Cerebellar nuclear complex (tissue), 1 donor: ENCODE measurements at regions not wholly inside any gene's neighbourhood (a gene's known extent, or its start where the extent isn't known, plus 50 kb on each side); places are given as distances from the start of the nearest gene placed in this dataset.

Experiments used
- DNase-seq, 2 experiments: peaks; one replicate each; lab custom pipeline; 2025; lab: John Stamatoyannopoulos, UW

DNA sequence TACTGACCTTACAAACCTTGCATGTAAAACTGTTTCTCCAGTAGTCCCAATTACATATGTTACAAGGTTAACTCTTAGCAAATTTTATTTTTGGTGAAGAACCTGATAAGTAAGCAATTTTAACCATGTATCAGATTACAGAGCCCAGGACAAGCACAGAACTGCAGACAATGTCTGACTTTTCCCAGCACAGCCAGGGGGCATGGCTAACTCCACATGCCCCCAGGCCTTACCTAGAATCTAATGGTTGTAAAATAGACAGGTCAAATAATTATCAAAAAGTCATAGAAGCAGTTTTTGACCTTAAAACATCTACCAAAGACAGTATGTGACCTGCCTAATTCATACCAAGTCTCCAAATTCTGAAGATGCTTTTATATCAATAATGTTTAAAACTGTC is 364.1 kb downstream of the FOXO1 start:
- DNase-seq, result no peak

GRCh38 chr13:40304391-40304790 is 362.1 kb downstream of the FOXO1 start:
- no peak for DNase-seq

- no peak for DNase-seq
These were observed 359.6 kb downstream of the FOXO1 start for GRCh38 chr13:40306817-40307216.

DNA sequence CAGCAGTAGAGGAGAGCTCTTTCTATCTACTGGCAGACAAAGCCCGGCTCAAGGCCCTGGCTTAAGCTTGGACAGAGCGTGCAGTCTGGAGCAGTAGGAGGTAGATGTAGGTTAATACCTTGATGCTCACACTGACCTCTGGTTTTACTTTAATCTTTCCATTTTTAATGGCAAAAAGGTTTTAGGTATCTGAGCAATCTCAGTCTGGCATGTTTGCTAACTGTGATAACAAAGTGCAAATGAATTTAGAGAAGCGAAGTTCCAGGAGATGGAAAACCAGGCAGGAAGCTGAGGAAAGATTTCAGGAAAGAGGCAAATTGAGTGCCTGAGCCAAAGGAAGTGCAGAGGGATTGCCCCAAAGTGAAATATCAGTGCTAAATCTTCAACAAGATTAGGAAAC is 356.6 kb downstream of the FOXO1 start:
- DNase-seq, result no peak

GRCh38 chr13:40311356-40312101 is 354.9 kb downstream of the FOXO1 start:
- DNase-seq, result no peak

- no peak for DNase-seq
These were observed 352.9 kb downstream of the FOXO1 start for GRCh38 chr13:40313269-40314200.

DNA sequence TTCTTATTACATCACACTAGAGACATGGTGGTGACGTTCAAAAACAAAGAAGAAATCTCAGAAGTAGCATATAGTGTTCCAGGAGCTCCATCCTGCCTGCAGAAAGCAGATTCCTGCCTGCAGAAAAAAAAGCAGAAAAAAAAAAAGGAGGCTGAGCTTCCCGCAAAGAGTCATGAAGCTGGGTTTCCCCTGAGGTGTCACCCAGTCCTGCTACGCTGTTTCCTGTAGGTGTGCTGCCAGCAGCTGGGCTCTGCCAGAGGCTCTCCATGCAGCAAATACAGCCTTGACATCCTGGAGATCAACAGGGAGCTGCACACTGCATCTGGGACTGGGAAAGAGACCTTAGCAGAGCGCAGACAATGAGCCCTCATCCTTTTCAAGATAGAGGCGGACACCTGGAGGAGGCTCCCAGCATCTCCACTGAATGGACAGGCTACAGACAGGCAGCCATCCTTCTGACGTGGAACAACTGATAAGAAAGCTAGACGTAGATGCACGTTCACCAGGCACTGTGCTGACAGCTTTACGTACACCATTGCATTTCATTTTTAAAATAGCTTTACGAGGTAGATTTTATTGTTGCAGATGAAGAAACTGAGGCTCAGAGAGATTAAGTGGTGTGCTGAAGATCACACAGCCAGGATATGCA is 350.9 kb downstream of the FOXO1 start:
- DNase-seq, result no peak

DNA sequence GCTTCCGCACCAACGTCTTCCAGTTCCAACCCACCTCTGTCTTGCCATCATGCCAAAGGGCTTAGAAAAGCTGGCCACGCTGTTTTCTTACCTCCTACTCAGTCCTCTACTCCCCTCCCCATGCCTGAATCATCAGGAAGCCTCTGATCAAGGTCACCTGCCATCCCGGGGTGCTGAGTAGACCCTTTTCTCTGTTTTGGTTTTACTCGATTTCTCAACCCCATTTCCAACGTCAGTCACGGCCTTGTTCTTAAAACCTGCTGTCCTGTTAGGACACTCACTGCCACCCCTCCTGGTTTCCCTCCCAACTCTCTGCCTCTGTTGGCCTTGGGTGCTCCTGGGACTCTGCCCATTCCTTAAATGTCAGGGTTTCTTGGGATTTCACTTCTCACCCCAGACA is 350.1 kb downstream of the FOXO1 start:
- DNase-seq, result no peak

GRCh38 chr13:40317980-40318327 is 348.5 kb downstream of the FOXO1 start:
- no peak for DNase-seq

DNA sequence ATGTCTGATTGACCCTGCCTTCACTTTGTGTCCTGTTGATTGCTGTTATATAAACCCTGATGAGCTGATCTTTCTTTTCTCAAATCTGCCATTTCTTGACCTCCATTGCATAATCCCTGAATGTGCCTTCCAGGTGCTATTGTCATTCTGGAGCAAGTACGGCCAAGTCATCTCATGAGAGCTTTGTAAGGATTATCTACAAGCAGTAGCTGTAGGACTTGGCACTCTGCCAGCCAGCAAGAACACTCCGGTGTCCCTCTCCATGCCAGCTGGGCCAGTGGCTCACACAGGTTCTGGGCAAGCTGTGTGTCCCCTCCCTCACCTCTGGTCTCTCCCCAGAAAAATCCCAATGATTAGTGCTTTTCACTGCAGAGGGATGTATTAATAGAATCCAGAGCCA is 348.1 kb downstream of the FOXO1 start:
- DNase-seq, result no peak

GRCh38 chr13:40319699-40320579 is 346.5 kb downstream of the FOXO1 start:
- DNase-seq, result no peak

GRCh38 chr13:40328091-40328490 is 338.4 kb downstream of the FOXO1 start:
- DNase-seq, result no peak

- DNase-seq, result no peak
These were observed 336.5 kb downstream of the FOXO1 start for GRCh38 chr13:40329781-40330485.

- DNase-seq, result no peak
These were observed 335.5 kb downstream of the FOXO1 start for GRCh38 chr13:40330950-40331349.

GRCh38 chr13:40331802-40332201 is 334.6 kb downstream of the FOXO1 start:
- DNase-seq, result no peak

GRCh38 chr13:40333226-40333625 is 333.2 kb downstream of the FOXO1 start:
- DNase-seq, result no peak

- DNase-seq, result no peak
These were observed 332.4 kb downstream of the FOXO1 start for GRCh38 chr13:40334031-40334430.

GRCh38 chr13:40334616-40335015 is 331.8 kb downstream of the FOXO1 start:
- DNase-seq, result no peak

- no peak for DNase-seq
These were observed 329.9 kb downstream of the FOXO1 start for GRCh38 chr13:40336228-40337221.

DNA sequence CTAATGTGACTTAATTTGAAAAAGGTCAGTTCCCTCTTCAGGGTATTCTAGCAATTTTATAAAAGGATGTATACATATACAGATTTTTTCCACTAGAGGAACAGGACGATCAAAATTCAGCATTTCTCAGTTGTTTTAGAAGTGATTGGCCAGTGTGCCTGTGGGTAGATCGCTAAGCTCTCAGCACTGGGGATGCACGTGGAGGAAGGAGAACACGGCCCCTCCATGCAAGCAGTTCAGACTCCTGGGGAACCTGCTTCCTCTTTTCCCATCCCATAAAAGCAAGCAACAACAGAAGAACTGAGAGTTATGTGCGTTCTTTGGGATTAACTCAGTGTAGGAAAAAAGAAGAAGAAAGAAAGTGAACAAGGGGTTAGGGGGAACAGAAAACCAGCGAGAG is 328.8 kb downstream of the FOXO1 start:
- DNase-seq, result no peak
